HepG2 (cell line): ENCODE measurements at regions not wholly inside any gene's neighbourhood (a gene's known extent, or its start where the extent isn't known, plus 50 kb on each side); places are given as distances from the start of the nearest gene placed in this dataset.

Source experiments
- ATAC-seq: fragments of 200-7000 bp; cut with Tn5 transposase; 3 replicates; pipeline ENCODE4 v1.9.1; 2020; ENCODE audit warnings: mild to moderate bottlenecking, moderate library complexity
- BruUV-seq: library from RNA; stranded (reverse); fragments of 400-500 nt; replicated peaks from 2 replicates; lab custom pipeline; 2021; lab: Mats Ljungman, UMichigan
- CTCF ChIA-PET: fragments of 300-600 bp; formaldehyde crosslinking; extraction: SDS; loops from one replicate; lab custom pipeline; 2021; ENCODE audit warnings: low total read pairs, inconsistent platforms, low intra/inter-chr PET ratio; lab: Yijun Ruan, JAX
- POLR2A ChIA-PET: fragments of 350-600 bp; sonication (Branson Sonifier 250); formaldehyde crosslinking; loops from one replicate; lab custom pipeline; 2020; ENCODE audit warnings: antibody characterized with exemption, inconsistent platforms; lab: Yijun Ruan, JAX
- DNase-seq: peaks from one replicate; pipeline ENCODE4 v3.0.0-alpha.2; 2015; ENCODE audit warnings: low spot score
- FAIRE-seq: peaks from 3 replicates; lab custom pipeline; 2011; peaks lifted over from hg19 to GRCh38; lab: Jason Lieb, UNC
- H2AFZ ChIP-seq: one replicate; pipeline ENCODE4 v1.6.1; 2011; ENCODE audit warnings: low read length, inconsistent platforms
- H3K27ac ChIP-seq: fragments of 300-600 bp; 3 replicates; pipeline ENCODE4 v1.8.0; 2011; ENCODE audit warnings: mixed run types, mild to moderate bottlenecking, mixed read lengths, low read length, inconsistent platforms; ENCODE audit not compliant: insufficient read depth; ENCODE audit errors: extremely low read length
- H3K27me3 ChIP-seq, 2 experiments: fragments of 200-600 bp in 1 of 2; 2 replicates in 1 of 2; 3 replicates in 1 of 2; pipeline versions ENCODE4 v1.6.0 to v1.8.0; 2011; ENCODE audit warnings: low read length in 2 of 2, mild to moderate bottlenecking in 2 of 2, moderate library complexity in 2 of 2, inconsistent platforms in 1 of 2; ENCODE audit not compliant: insufficient read depth in 2 of 2, control insufficient read depth in 1 of 2
- H3K36me3 ChIP-seq, 2 experiments: fragments of 200-600 bp in 1 of 2; replicated peaks in 1 of 2; 2 replicates in 1 of 2; 3 replicates in 1 of 2; pipeline versions ENCODE4 v1.5.1 to v1.8.0; 2011; ENCODE audit warnings: low read length in 2 of 2, inconsistent platforms in 1 of 2; ENCODE audit not compliant: insufficient read depth in 2 of 2, control insufficient read depth in 1 of 2
- H3K4me1 ChIP-seq: 2 replicates; pipeline ENCODE4 v1.5.1; 2012; ENCODE audit warnings: low read length, inconsistent platforms; ENCODE audit not compliant: insufficient read depth
- H3K4me2 ChIP-seq: 2 replicates; pipeline ENCODE4 v1.6.0; 2011; ENCODE audit warnings: low read depth, low read length, inconsistent platforms
- H3K4me3 ChIP-seq, 3 experiments: fragments of 200-600 bp in 1 of 3; sonication (generic), shearing (Covaris generic) in 1 of 3; replicated peaks in 1 of 3; 2 replicates each; pipeline ENCODE4 v1.5.1; 2011 to 2016; ENCODE audit warnings: low read length in 3 of 3, inconsistent platforms in 2 of 3, low read depth in 2 of 3, mild to moderate bottlenecking in 2 of 3, control low read depth in 1 of 3, mixed read lengths in 1 of 3; ENCODE audit not compliant: insufficient read depth in 1 of 3
- H3K79me2 ChIP-seq: one replicate; pipeline ENCODE4 v1.6.1; 2011; ENCODE audit warnings: low read length, inconsistent platforms; ENCODE audit not compliant: insufficient read depth
- H3K9ac ChIP-seq: 2 replicates; pipeline ENCODE4 v1.6.0; 2011; ENCODE audit warnings: mild to moderate bottlenecking, low read depth, low read length, inconsistent platforms; ENCODE audit not compliant: insufficient read depth
- H3K9me3 ChIP-seq: 2 replicates; pipeline ENCODE4 v1.5.1; 2012; ENCODE audit warnings: mild to moderate bottlenecking, low read length
- H4K20me1 ChIP-seq: 2 replicates; pipeline ENCODE4 v1.6.0; 2011; ENCODE audit warnings: inconsistent platforms, mild to moderate bottlenecking, low read length, moderate library complexity; ENCODE audit not compliant: insufficient read depth
- ARID2 ChIP-seq: sonication (generic); formaldehyde crosslinking; IDR thresholded peaks from 2 replicates; pipeline ENCODE4 v1.8.1; 2022; ENCODE audit warnings: mild to moderate bottlenecking, missing genetic modification reagents, borderline replicate concordance
- FOXP1 ChIP-seq, 2 experiments: fragments of 450-650 bp in 1 of 2; IDR thresholded peaks; 2 replicates each; pipeline ENCODE4 v1.6.1; 2017 to 2018; ENCODE audit warnings: antibody characterized with exemption in 1 of 2
- KDM5B ChIP-seq: sonication (generic); formaldehyde crosslinking; IDR thresholded peaks from 2 replicates; pipeline ENCODE4 v1.4.0; 2020; ENCODE audit warnings: missing genetic modification reagents, mild to moderate bottlenecking, borderline replicate concordance
- MTA3 ChIP-seq: sonication (generic); formaldehyde crosslinking; IDR thresholded peaks from 2 replicates; pipeline ENCODE4 v1.4.0; 2020; ENCODE audit warnings: missing genetic modification reagents
- ONECUT2 ChIP-seq: sonication (generic); formaldehyde crosslinking; IDR thresholded peaks from 2 replicates; pipeline ENCODE4 v1.4.0; 2020; ENCODE audit warnings: missing genetic modification reagents
- WGBS: methylation state at CpG from one replicate; pipeline ENCODE4 v1.1.6; 2017; ENCODE audit warnings: low lambda C conversion rate; 5-methylcytosine and 5-hydroxymethylcytosine counted together
- in situ Hi-C: cut with HindIII; loops from 2 replicates; pipeline ENCODE4 v1.10.0; 2017; ENCODE audit warnings: low pct_unique_long_range_greater_than_20kb; ENCODE audit not compliant: extremely low pct_ligation_motif_present
- intact Hi-C: fragments of 100-400 bp; cut with micrococcal nuclease; formaldehyde crosslinking; loops from one replicate; pipeline ENCODE4 v1.10.0; 2022; ENCODE audit not compliant: unreplicated experiment
- TF ChIP-seq, protein P1 (sequence below): IDR thresholded peaks from 2 replicates; pipeline ENCODE4 v1.6.1; 2016
- TF ChIP-seq, protein P2 (sequence below): sonication (generic); formaldehyde crosslinking; IDR thresholded peaks from 2 replicates; pipeline ENCODE4 v1.5.0; 2020; ENCODE audit warnings: missing genetic modification reagents
- TF ChIP-seq, protein P3 (sequence below): sonication (generic); formaldehyde crosslinking; IDR thresholded peaks from 2 replicates; pipeline ENCODE4 v1.8.1; 2023; ENCODE audit warnings: mild to moderate bottlenecking, missing genetic modification reagents

DNA sequence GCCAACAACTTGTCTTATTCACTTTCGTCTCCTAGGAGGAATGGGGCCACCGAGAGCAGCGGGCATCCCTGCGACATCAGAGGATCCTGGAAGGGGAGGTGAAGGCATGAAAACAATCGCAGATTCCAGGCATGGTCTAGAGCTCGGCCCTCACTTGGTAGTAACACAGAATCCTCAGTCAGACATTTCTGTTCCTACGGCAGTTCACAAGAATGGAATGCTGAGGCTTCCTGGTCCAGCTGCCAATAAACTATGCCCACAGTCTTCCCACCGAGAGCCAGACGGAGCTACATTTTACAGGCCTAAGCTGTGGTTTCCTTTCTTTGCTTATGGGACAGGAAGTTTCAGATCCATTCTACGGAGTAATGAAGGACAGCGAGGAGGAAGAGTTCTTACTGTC is 75.8 kb downstream of the OR13A1 start:
- 31% methylated on average over 9 of the region's 11 CpGs for WGBS
- Histone ChIP-seq H3K36me3 (no peaks in the 10 kb centered on the region), H3K9me3 (no peaks in the 10 kb centered on the region), H3K27ac (no peak overlapping the region), H3K27me3 (peaks cover 0 to 31% of the 10 kb centered on the region in 2 experiments; a peak in 4 of 5 replicates), H4K20me1 (no peaks in the 10 kb centered on the region), H3K79me2 (no peaks in the 10 kb centered on the region), H3K9ac (no peak overlapping the region), H3K4me1 (peaks cover 7% of the 10 kb centered on the region; the same call in 1 of the 2 replicates), H2AFZ (no peak overlapping the region), H3K4me3 (no peak overlapping the region), H3K4me2 (no peak overlapping the region)
- TF ChIP-seq, protein P1, sequence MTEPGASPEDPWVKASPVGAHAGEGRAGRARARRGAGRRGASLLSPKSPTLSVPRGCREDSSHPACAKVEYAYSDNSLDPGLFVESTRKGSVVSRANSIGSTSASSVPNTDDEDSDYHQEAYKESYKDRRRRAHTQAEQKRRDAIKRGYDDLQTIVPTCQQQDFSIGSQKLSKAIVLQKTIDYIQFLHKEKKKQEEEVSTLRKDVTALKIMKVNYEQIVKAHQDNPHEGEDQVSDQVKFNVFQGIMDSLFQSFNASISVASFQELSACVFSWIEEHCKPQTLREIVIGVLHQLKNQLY: no peak
- TF ChIP-seq FOXP1 (IDR thresholded peaks at IDR 0.05) (no peak), FOXP1 (CRISPR knock-in tag; IDR thresholded peaks at IDR 0.05) (no peak), KDM5B (CRISPR knock-in tag) (no peak), ARID2 (CRISPR knock-in tag) (no peak), MTA3 (no peak), ONECUT2 (CRISPR knock-in tag) (no peak)
- TF ChIP-seq, protein P2, sequence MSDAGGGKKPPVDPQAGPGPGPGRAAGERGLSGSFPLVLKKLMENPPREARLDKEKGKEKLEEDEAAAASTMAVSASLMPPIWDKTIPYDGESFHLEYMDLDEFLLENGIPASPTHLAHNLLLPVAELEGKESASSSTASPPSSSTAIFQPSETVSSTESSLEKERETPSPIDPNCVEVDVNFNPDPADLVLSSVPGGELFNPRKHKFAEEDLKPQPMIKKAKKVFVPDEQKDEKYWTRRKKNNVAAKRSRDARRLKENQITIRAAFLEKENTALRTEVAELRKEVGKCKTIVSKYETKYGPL (CRISPR knock-in tag): no peak
- TF ChIP-seq, protein P3, sequence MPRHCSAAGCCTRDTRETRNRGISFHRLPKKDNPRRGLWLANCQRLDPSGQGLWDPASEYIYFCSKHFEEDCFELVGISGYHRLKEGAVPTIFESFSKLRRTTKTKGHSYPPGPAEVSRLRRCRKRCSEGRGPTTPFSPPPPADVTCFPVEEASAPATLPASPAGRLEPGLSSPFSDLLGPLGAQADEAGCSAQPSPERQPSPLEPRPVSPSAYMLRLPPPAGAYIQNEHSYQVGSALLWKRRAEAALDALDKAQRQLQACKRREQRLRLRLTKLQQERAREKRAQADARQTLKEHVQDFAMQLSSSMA (CRISPR knock-in tag): no peak
- intact Hi-C loops: no loop called here
- DNase-seq (no peak), ATAC-seq (no peak), FAIRE-seq (no peak)
- ChIA-PET CTCF (no interaction called here), POLR2A (no interaction called here)
- in situ Hi-C loops: loop anchor here (10.0 to 25.0 kb wide), 3 partner anchors 205 to 423 kb away; partner anchors contain the start of genes ZFAND4 and ZNF22
- BruUV-seq: no TSS peak
